ENCODE measurements at regions not wholly inside any gene's neighbourhood (a gene's known extent, or its start where the extent isn't known, plus 50 kb on each side); places are given as distances from the start of the nearest gene placed in this dataset.

GRCh38 chr2:184444217-184444616 is 154.1 kb upstream of the ZNF804A start:
- no peak overlapping the region for H3K27ac ChIP-seq (ENCODE audit: low read length)
- H3K9me2 ChIP-seq (ENCODE audit: insufficient read depth, low read length), result no peaks in the 10 kb centered on the region
- H3F3A ChIP-seq (ENCODE audit: insufficient read depth, low read length, poor library complexity, severe bottlenecking), result no peaks in the 10 kb centered on the region
- H3K9ac ChIP-seq (ENCODE audit: low read length), result no peak overlapping the region
- H3K79me2 ChIP-seq (replicated peaks; ENCODE audit: insufficient read depth, low read length), result no peaks in the 10 kb centered on the region
- no peaks in the 10 kb centered on the region for H3K9me3 ChIP-seq (ENCODE audit: low read length)
- H4K20me1 ChIP-seq (ENCODE audit: insufficient read depth), result no peaks in the 10 kb centered on the region
- H3K36me3 ChIP-seq (ENCODE audit: insufficient read depth, low read length), result no peaks in the 10 kb centered on the region
- H3K4me3 ChIP-seq (ENCODE audit: low read length), result no peak overlapping the region
- TF ChIP-seq SMC3 (conservative IDR thresholded peaks at IDR 0.05; ENCODE audit: poor library complexity) (no peak), MXI1 (conservative IDR thresholded peaks at IDR 0.05; ENCODE audit: poor library complexity, severe bottlenecking) (no peak), CTCF (IDR thresholded peaks at IDR 0.05; ENCODE audit: poor library complexity, severe bottlenecking) (no peak), RAD21 (conservative IDR thresholded peaks at IDR 0.05) (no peak), EZH2 (IDR thresholded peaks at IDR 0.05; ENCODE audit: borderline replicate concordance, insufficient read depth, low read length, poor library complexity, severe bottlenecking) (no peak)
- TF ChIP-seq, protein P1, sequence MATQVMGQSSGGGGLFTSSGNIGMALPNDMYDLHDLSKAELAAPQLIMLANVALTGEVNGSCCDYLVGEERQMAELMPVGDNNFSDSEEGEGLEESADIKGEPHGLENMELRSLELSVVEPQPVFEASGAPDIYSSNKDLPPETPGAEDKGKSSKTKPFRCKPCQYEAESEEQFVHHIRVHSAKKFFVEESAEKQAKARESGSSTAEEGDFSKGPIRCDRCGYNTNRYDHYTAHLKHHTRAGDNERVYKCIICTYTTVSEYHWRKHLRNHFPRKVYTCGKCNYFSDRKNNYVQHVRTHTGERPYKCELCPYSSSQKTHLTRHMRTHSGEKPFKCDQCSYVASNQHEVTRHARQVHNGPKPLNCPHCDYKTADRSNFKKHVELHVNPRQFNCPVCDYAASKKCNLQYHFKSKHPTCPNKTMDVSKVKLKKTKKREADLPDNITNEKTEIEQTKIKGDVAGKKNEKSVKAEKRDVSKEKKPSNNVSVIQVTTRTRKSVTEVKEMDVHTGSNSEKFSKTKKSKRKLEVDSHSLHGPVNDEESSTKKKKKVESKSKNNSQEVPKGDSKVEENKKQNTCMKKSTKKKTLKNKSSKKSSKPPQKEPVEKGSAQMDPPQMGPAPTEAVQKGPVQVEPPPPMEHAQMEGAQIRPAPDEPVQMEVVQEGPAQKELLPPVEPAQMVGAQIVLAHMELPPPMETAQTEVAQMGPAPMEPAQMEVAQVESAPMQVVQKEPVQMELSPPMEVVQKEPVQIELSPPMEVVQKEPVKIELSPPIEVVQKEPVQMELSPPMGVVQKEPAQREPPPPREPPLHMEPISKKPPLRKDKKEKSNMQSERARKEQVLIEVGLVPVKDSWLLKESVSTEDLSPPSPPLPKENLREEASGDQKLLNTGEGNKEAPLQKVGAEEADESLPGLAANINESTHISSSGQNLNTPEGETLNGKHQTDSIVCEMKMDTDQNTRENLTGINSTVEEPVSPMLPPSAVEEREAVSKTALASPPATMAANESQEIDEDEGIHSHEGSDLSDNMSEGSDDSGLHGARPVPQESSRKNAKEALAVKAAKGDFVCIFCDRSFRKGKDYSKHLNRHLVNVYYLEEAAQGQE (IDR thresholded peaks at IDR 0.05; ENCODE audit: borderline replicate concordance), result no peak
- H2AFZ ChIP-seq (ENCODE audit: low read depth, low read length), result no peak overlapping the region
- H3K27me3 ChIP-seq (ENCODE audit: insufficient read depth, low read depth, low read length), result no peaks in the 10 kb centered on the region
- H3K4me2 ChIP-seq (ENCODE audit: low read length), result no peak overlapping the region

DNA sequence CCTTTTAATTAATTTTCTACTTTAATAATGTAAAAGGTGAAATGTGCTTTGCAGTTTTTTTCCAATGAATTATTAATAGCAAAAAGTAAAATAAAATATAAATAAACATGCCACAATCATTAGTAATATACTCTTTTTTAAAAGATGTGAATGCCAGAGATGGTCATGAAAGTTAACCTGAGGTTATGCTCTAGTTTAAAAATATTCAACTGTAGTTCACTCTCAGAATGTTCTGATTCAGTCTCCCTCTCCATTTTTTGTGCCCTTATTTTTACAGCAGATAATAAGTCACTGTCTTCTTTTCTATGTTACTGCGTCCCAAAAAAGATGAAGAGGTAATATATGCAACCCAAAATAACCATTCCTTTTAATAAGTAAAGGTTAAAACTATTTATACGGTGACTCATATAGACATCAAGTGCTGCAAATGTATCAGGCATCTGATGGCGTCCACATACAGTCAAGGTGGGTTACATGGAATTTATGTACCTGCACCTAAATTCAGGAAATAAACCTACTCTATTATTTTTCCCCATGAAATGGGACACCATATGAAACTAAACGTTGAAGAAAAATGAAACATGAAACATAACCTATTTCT is 153.6 kb upstream of the ZNF804A start:
- no peak overlapping the region for H3K27ac ChIP-seq (ENCODE audit: low read length)
- H3K27me3 ChIP-seq (ENCODE audit: insufficient read depth, low read depth, low read length), result no peaks in the 10 kb centered on the region
- no peak overlapping the region for H3K4me2 ChIP-seq (ENCODE audit: low read length)
- no peaks in the 10 kb centered on the region for H3K9me3 ChIP-seq (ENCODE audit: low read length)
- H2AFZ ChIP-seq (ENCODE audit: low read depth, low read length), result no peak overlapping the region
- H3K4me3 ChIP-seq (ENCODE audit: low read length), result no peak overlapping the region
- H3F3A ChIP-seq (ENCODE audit: insufficient read depth, low read length, poor library complexity, severe bottlenecking), result no peaks in the 10 kb centered on the region
- no peaks in the 10 kb centered on the region for H3K36me3 ChIP-seq (ENCODE audit: insufficient read depth, low read length)
- TF ChIP-seq EZH2 (IDR thresholded peaks at IDR 0.05; ENCODE audit: borderline replicate concordance, insufficient read depth, low read length, poor library complexity, severe bottlenecking) (no peak), RAD21 (conservative IDR thresholded peaks at IDR 0.05) (no peak), EP300 (conservative IDR thresholded peaks at IDR 0.05; ENCODE audit: poor library complexity, severe bottlenecking) (no peak), TAF1 (IDR thresholded peaks at IDR 0.05; ENCODE audit: low read depth) (no peak), SMC3 (conservative IDR thresholded peaks at IDR 0.05; ENCODE audit: poor library complexity) (no peak), POLR2AphosphoS5 (IDR thresholded peaks at IDR 0.05) (no peak)
- TF ChIP-seq, protein P1 (IDR thresholded peaks at IDR 0.05; ENCODE audit: borderline replicate concordance), result no peak
- H3K79me2 ChIP-seq (replicated peaks; ENCODE audit: insufficient read depth, low read length), result no peaks in the 10 kb centered on the region
- no peaks in the 10 kb centered on the region for H4K20me1 ChIP-seq (ENCODE audit: insufficient read depth)
- no peaks in the 10 kb centered on the region for H3K9me2 ChIP-seq (ENCODE audit: insufficient read depth, low read length)
- no peak overlapping the region for H3K9ac ChIP-seq (ENCODE audit: low read length)
